Stomach (tissue), 8 donors: ENCODE measurements at regions not wholly inside any gene's neighbourhood (a gene's known extent, or its start where the extent isn't known, plus 50 kb on each side); places are given as distances from the start of the nearest gene placed in this dataset.
A peak's percentile ranks its signal among the peaks of the same experiment; 100 is the strongest.

Experiments
- DNase-seq, 2 donors: peaks; one replicate each; pipeline versions ENCODE4 v3.0.0 to v3.0.0-alpha.2; 2013 to 2019
- H3K27ac ChIP-seq, 5 donors: fragments of 200-600 bp in 4 of 5; sonication (generic) in 4 of 5; one replicate each; pipeline ENCODE4 v1.5.1; 2013 to 2019; ENCODE audit warnings: mild to moderate bottlenecking in 1 of 5, moderate library complexity in 1 of 5
- H3K27me3 ChIP-seq, 3 donors: fragments of 200-600 bp; sonication (generic); one replicate each; pipeline ENCODE4 v1.5.1; 2017 to 2019; ENCODE audit warnings: mixed run types in 1 of 3
- H3K36me3 ChIP-seq, 4 donors: fragments of 200-600 bp; sonication (generic); 1 replicate in 3 of 4; 2 replicates in 1 of 4; pipeline ENCODE4 v1.5.1; 2016 to 2019
- H3K4me1 ChIP-seq, 4 donors: fragments of 200-600 bp; sonication (generic); one replicate each; pipeline ENCODE4 v1.5.1; 2016 to 2019
- H3K4me3 ChIP-seq, 4 donors: fragments of 200-600 bp; sonication (generic) in 3 of 4; one replicate each; pipeline ENCODE4 v1.5.1; 2016 to 2019; ENCODE audit warnings: mild to moderate bottlenecking in 1 of 4
- H3K9me3 ChIP-seq, 4 donors: fragments of 200-600 bp; sonication (generic); one replicate each; pipeline ENCODE4 v1.5.1; 2016 to 2019
- EP300 ChIP-seq: sonication (generic); formaldehyde crosslinking; IDR thresholded peaks from one replicate; pipeline ENCODE4 v1.6.1; 2017; ENCODE audit warnings: antibody characterized with exemption
- POLR2A ChIP-seq, 4 donors: fragments of 450-650 bp; IDR thresholded peaks; one replicate each; pipeline ENCODE4 v1.6.1; 2016; ENCODE audit warnings: antibody characterized with exemption in 4 of 4, control low read depth in 2 of 4, mild to moderate bottlenecking in 1 of 4, moderate library complexity in 1 of 4
- POLR2AphosphoS5 ChIP-seq, 3 donors: sonication (generic); formaldehyde crosslinking; IDR thresholded peaks; one replicate each; pipeline ENCODE4 v1.6.1; 2016; ENCODE audit warnings: antibody characterized with exemption in 3 of 3
- WGBS, 5 donors: extraction: QIAGEN DNeasy Blood & Tissue Kit in 3 of 5; methylation state at CpG; one replicate each; pipeline versions ENCODE4 v1.1.5 to v1.1.7; 2013 to 2018; 5-methylcytosine and 5-hydroxymethylcytosine counted together
- intact Hi-C: fragments of 100-400 bp; cut with DNase I; formaldehyde crosslinking; loops from one replicate; pipeline ENCODE4 v1.15.1; 2023; ENCODE audit warnings: low total_unique reads
- TF ChIP-seq, protein P1 (sequence below), 7 experiments: fragments of 450-650 bp in 4 of 7; fragments of 200-600 bp in 3 of 7; sonication (generic) in 3 of 7; IDR thresholded peaks; one replicate each; pipeline ENCODE4 v1.5.1; 2016 to 2019; ENCODE audit warnings: antibody characterized with exemption in 7 of 7, control low read depth in 2 of 7, mild to moderate bottlenecking in 1 of 7
- donor health status: healthy with polysubstance abuse.
- donor health status: Bipolar disorder and iron deficiency.
- donor health status: healthy.

DNA sequence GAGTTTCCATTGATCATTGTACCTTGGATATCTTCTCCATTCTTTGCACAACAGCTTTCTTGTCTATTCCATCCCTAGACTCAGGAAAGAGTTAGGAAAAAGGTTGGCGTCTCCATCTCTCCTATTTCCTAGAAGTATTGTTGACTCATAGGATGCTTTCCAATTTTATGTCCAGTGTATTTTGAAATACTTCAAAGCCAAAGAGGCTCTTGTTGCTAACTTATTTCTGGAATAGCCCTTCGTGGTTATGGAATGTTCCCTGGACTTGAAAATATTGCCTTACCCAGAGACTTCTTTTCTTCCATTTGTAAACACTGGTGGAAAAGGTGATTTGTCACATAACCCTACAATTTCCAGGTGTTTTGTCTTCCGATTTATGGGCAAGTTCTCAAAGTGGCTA, 402.3 kb upstream of the ZNF608 start:
- 65 to 81% (median 76%) methylated on average over 3 of the region's 3 CpGs for WGBS, 5 donors
- no peaks in the 10 kb centered on the region for H3K36me3 ChIP-seq
- H3K4me1 ChIP-seq = peaks cover 0 to 6% (median 2%) of the 10 kb centered on the region in 4 donors
- TF ChIP-seq POLR2A (IDR thresholded peaks at IDR 0.05) (no peak), EP300 (no peak), POLR2AphosphoS5 (IDR thresholded peaks at IDR 0.05) (no peak)
- TF ChIP-seq, protein P1, sequence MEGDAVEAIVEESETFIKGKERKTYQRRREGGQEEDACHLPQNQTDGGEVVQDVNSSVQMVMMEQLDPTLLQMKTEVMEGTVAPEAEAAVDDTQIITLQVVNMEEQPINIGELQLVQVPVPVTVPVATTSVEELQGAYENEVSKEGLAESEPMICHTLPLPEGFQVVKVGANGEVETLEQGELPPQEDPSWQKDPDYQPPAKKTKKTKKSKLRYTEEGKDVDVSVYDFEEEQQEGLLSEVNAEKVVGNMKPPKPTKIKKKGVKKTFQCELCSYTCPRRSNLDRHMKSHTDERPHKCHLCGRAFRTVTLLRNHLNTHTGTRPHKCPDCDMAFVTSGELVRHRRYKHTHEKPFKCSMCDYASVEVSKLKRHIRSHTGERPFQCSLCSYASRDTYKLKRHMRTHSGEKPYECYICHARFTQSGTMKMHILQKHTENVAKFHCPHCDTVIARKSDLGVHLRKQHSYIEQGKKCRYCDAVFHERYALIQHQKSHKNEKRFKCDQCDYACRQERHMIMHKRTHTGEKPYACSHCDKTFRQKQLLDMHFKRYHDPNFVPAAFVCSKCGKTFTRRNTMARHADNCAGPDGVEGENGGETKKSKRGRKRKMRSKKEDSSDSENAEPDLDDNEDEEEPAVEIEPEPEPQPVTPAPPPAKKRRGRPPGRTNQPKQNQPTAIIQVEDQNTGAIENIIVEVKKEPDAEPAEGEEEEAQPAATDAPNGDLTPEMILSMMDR (IDR thresholded peaks at IDR 0.05) = no peak
- intact Hi-C loops = no loop called here
- no peak for DNase-seq
- H3K27ac ChIP-seq = no peak overlapping the region
- H3K4me3 ChIP-seq = no peak overlapping the region
- no peaks in the 10 kb centered on the region for H3K9me3 ChIP-seq
- H3K27me3 ChIP-seq = no peaks in the 10 kb centered on the region

DNA sequence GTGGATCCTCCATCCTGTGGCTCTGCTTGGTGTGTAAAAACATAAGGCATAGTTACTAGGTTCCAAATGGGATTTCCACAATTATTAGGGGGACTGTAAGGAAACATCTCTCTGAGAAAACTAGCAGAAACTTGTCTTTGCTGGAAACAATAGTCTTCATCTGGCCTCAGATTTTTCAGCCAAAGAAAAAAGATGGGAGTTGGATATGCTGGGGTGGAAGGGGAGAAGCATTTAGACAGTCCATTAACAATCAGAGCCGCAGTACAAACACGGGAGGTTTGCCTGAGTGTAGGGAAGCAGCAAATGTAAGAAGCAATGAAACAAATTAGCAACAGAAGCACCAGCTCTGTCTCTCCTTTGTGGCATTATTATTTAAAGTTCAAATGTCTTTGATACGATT, 402.7 kb upstream of the ZNF608 start:
- peak in 1 of 2 donors; percentile 33 for DNase-seq
- WGBS, 5 donors = 45 to 65% (median 50%) methylated on average over 3 of the region's 3 CpGs
- Histone ChIP-seq H3K36me3 (no peaks in the 10 kb centered on the region), H3K4me1 (peaks cover 0 to 6% (median 2%) of the 10 kb centered on the region in 4 donors), H3K27me3 (no peaks in the 10 kb centered on the region), H3K9me3 (no peaks in the 10 kb centered on the region), H3K27ac (no peak overlapping the region), H3K4me3 (no peak overlapping the region)
- no peak for TF ChIP-seq POLR2A (IDR thresholded peaks at IDR 0.05)
- no peak for TF ChIP-seq POLR2AphosphoS5 (IDR thresholded peaks at IDR 0.05)
- TF ChIP-seq, protein P1 (IDR thresholded peaks at IDR 0.05) = no peak
- TF ChIP-seq EP300 = no peak
- intact Hi-C loops = no loop called here

DNA sequence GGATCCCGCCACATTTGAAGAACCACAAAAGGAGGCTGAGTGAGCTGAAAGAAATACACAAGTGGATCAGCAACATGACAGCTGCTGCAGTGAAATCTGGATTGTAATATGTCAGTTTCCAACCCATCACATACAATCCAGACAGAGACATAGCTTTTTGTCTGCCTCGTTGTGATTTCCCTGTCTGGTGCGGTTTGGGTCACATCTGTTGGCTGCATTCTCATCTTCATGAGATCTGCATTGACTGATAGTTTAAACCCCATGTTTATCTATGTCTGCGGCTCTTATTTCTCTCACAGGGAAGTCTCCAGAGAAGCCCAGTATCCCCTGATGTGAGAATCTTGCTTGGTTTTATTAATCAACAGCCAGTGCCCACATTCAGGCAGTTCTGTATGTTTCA, 403.1 kb upstream of the ZNF608 start:
- no peaks in the 10 kb centered on the region for H3K27me3 ChIP-seq
- DNase-seq = peak in 1 of 2 donors; percentile 28
- peaks cover 0 to 6% (median 2%) of the 10 kb centered on the region in 4 donors for H3K4me1 ChIP-seq
- WGBS, 5 donors = 55 to 69% (median 60%) methylated on average over 4 of the region's 4 CpGs
- no peaks in the 10 kb centered on the region for H3K9me3 ChIP-seq
- H3K36me3 ChIP-seq = no peaks in the 10 kb centered on the region
- no peak overlapping the region for H3K27ac ChIP-seq
- TF ChIP-seq POLR2A (IDR thresholded peaks at IDR 0.05) (no peak), POLR2AphosphoS5 (IDR thresholded peaks at IDR 0.05) (no peak), EP300 (no peak)
- TF ChIP-seq, protein P1 (IDR thresholded peaks at IDR 0.05) = no peak
- H3K4me3 ChIP-seq = no peak overlapping the region
- intact Hi-C loops = no loop called here

DNA sequence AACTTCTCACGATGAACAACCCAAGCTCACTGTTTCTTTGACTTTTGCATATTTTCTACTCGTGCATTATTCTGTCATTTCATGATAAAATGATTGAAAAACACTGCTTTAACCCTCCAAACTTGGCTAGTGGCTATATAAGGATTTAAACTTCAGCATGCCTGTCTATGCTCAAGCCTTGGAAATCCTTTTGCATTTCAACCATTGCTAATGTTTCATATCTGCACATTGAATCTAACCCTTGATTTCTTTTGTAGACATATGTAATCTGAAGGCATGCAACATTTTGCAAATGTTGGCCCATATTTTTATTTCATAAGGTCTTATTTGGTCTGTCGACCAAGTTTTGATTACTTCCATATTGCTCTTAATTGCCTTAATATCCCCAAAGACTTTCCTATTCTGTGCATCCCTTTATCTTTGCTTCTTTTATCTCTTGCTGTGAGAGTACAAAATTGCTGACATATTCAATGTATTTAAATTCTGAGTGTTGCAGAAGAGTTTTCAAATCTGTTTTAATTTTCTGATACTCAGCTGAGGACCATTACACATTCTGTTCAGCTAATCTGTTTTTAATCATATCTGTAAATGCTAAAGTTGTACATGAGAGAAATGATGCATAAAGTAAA, 403.7 kb upstream of the ZNF608 start:
- Histone ChIP-seq H3K4me3 (no peak overlapping the region), H3K27ac (no peak overlapping the region), H3K36me3 (no peaks in the 10 kb centered on the region), H3K9me3 (no peaks in the 10 kb centered on the region), H3K27me3 (no peaks in the 10 kb centered on the region), H3K4me1 (peaks cover 0 to 6% (median 2%) of the 10 kb centered on the region in 4 donors)
- 67 to 74% (median 71%) methylated on average over 3 of the region's 3 CpGs for WGBS, 5 donors
- TF ChIP-seq POLR2A (IDR thresholded peaks at IDR 0.05) (no peak), EP300 (no peak), POLR2AphosphoS5 (IDR thresholded peaks at IDR 0.05) (no peak)
- TF ChIP-seq, protein P1 (IDR thresholded peaks at IDR 0.05) = no peak
- intact Hi-C loops = no loop called here
- DNase-seq = peak in 1 of 2 donors; percentile 37
